Adrenal gland (tissue), 5 donors: ENCODE measurements at regions not wholly inside any gene's neighbourhood (a gene's known extent, or its start where the extent isn't known, plus 50 kb on each side); places are given as distances from the start of the nearest gene placed in this dataset.

Experiments
- CTCF ChIP-seq, 6 experiments: fragments of 450-650 bp in 4 of 6; fragments of 200-600 bp in 2 of 6; sonication (generic) in 1 of 6; IDR thresholded peaks; 1 replicate in 5 of 6; 2 replicates in 1 of 6; pipeline versions ENCODE4 v1.5.1 to v1.8.0; 2016 to 2021; ENCODE audit warnings: antibody characterized with exemption in 6 of 6, mild to moderate bottlenecking in 2 of 6, moderate library complexity in 1 of 6
- POLR2A ChIP-seq, 2 donors: fragments of 450-650 bp; IDR thresholded peaks; one replicate each; pipeline ENCODE4 v1.6.1; 2017; ENCODE audit warnings: antibody characterized with exemption in 2 of 2, mild to moderate bottlenecking in 2 of 2, moderate library complexity in 1 of 2
- donor health status: DM: no; HTN: no; CAD: no.

GRCh38 chr12:92257261-92257660, 111.6 kb upstream of the BTG1 start:
- TF ChIP-seq CTCF (IDR thresholded peaks at IDR 0.05), result no peak
- TF ChIP-seq POLR2A (IDR thresholded peaks at IDR 0.05), result no peak
